HG03066 (cell line): ENCODE measurements at regions not wholly inside any gene's neighbourhood (a gene's known extent, or its start where the extent isn't known, plus 50 kb on each side); places are given as distances from the start of the nearest gene placed in this dataset.
"Not testable (repeated sequence)": the region's sequence is repeated elsewhere in the genome, so short reads cannot be mapped to it uniquely, and the experiment has no call there.

Source experiments
- ATAC-seq: cut with Tn5 transposase; IDR thresholded peaks from one replicate; pipeline ENCODE4 v1.9.1; 2021; ENCODE audit warnings: low read depth; ENCODE audit not compliant: unreplicated experiment

DNA sequence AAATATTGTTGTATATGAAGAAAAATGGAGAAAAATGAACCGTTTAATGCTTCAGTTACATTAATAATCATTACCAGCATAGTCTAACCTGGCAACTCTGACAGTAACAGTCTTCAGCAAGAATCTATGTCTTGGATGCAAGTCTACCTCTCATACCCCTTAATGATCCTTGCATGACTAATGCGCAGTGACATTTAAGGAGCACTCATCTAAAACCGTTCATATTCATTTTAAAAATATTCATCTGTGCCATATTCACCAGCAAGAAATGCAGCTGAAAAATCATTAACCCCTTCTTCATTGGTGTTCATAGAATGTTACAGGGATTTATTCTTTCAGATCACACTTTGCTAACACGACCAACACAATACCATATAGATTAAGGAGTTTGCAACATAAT, 227.2 kb upstream of the ASCC3 start:
- no peak for ATAC-seq

DNA sequence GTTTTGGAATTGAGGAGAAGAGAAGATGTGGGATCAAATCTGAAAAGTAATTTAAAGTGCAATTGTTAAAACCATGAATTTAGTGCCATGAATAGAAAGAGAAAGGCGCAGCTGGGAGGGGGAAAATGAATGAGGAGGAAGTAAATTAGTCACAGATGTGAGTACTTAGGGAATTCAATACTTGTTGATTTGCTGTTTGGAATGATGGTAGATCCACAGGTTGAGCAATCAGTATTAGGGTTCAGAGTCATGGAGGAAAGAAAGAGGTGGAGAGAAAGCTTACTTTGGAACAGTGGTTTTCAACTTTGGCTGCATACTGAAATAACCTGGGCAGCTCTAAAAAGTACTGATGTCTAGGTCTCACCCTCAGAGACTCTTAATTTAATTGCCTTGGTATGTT, 229.7 kb upstream of the ASCC3 start:
- ATAC-seq, result no peak

DNA sequence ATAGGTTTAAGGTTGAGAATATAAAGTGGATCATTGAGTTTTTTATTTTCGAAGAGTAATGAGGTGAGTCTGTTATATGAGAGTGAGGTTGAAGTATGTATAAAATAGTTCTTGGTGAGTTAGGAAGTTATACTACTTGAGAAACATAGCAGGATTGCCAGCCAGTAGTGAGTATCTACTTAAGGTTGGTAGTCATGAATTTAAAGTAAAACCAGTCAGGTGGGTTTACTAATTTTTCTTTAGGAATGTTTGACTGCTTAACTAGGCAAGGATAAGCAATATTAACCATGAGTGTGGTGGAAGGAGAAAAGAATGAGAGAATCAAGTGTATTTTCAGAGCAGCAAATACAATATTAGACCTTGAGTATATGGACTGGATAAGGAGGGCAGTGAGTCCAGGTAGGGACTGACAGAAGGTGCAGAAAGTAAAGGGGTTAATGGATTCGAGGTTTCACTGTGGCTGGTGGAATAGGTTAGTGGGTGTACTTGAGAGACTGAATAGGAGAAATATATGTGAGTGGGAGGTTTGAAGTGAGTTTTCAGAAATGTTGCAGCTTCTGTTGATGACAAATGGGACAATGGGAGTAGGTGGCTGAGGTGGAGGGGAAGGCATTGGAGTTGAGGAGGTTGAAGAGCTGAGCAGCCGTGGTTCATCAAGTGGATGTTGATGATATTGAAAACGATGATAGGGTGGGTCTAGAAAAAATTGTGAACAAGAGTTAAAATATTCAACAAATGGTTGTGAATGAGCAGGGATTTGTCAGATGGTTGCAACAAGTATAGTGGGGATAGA, 232.5 kb upstream of the ASCC3 start:
- no peak for ATAC-seq

DNA sequence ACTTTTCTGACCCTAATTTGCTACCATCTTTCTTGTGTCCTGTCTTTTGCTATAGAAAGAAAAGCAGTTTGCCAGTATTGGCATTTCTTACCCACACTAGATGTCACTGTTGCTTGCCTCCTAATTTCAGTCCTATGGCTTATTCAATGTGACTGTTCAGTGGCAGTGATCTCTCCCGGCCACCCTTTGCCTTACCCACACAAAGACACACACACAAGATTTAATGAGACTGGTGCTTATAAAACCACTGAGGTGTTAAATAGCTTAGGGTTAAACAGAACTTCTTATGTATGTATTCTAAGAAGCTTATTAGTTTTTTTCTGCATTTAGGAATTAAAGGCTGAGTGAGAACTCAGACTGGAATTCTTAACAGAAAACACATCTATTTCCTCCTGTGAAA, 233.6 kb upstream of the ASCC3 start:
- no peak for ATAC-seq

DNA sequence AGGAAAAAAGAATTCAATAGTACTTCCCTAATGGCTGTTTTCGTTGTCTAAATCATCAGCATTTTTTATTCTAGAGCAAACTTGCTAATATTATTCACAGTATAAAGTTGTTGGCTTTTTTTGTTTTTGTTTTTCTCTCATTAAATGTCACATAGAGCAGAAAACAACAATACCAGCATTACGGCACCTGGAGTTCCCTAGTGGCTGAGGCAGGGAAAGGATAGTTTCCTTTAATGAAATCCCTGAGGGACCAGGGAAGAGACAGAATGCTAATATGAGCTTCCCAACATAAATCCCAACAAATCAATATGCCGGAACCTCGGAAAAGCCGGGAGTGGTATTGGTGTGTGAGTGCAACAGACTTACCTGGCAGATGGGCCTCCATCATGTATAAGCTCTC, 235.2 kb upstream of the ASCC3 start:
- ATAC-seq, result no peak

DNA sequence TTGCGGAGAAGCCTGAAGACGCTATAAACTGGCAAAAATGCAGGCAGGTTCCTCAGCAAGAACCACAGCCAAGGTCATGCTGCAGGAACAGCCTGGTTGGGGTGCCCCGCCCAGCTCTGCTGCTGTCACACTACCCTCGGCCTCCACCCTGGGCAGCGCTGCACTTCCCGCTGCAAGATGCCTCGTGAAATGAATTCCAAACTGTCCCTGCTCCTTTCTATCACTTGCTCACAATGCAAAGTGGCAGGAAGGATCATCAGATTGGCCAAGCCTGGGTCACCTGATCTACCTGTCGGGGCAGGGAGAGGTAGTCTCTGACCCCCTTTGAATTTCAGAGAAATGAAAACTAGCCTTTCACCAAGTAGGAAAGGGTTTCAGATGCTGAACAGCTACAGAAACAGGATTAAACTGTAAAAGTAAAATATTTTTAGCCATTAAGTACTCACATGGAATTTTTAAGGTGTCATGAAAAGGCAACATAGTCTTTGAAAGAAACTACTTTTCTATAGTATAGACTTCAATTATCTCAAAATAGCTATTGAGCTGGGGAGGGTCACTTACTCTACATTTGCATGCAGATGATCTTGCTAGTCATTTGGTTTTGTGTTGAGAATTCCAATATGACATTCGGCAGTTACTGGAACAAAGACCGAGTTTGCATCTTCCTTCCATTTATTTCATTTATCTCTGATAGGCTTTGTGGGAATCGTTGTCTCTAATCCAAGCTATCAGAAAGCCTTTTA, 236.4 kb upstream of the ASCC3 start:
- ATAC-seq, result no peak

DNA sequence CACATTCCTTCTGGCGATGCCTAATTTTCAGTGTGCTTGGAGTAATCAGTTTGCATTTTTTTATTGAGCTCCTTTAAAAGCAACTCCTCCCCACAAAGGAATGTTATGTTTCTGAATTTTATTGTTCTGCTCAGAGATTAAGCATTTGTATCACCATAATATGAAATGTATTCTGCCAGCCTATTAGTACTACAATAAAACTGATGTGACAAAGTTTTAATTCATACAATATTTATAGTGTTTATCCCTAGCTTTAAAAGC, 236.9 kb upstream of the ASCC3 start:
- no peak for ATAC-seq

DNA sequence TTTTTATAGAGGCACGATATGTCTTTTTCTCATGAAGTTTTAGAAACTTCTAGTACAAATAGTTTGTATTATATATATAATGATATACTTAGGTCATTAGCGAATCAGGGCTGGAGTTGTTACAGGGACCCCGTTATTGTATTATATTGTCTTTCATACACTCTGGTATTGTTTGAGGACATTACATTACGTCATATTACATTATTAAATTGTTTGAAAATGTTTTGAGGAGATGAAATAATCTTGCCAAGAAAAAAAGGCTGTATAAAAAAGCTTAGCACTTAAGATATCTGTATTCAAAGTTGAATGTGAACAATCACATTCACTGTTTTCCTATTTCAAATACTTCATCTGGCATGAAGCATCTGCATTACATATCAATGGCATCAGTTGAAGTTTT, 239.6 kb upstream of the ASCC3 start:
- ATAC-seq, result no peak

DNA sequence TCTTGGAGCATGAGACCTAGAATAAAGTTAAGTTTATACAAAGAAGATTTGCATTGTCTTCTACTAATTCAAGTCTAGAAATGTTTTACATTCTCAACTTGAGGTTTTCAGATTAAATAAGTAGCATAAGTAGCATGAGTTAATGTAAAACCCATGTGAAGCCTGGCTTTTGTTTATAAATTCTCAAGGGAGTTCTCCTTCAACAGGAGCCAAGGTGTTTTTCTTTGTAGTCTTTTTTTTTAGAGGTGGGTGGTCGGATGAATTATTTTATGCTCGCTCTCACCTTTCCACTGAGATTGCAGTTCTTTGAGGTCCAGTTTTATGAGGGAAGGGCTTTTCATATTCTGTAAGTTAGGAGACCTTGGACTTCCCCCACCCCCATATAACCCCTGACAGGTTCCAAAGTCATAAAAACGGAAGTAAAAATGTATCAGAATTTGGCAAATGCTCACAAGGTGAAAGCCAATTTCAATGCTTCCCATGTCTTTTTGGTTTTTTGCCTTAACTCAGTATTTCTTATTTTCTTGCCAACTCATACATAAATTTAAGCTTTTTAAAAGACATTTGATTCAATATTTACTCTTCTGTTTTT, 244.3 kb upstream of the ASCC3 start:
- ATAC-seq, result no peak

DNA sequence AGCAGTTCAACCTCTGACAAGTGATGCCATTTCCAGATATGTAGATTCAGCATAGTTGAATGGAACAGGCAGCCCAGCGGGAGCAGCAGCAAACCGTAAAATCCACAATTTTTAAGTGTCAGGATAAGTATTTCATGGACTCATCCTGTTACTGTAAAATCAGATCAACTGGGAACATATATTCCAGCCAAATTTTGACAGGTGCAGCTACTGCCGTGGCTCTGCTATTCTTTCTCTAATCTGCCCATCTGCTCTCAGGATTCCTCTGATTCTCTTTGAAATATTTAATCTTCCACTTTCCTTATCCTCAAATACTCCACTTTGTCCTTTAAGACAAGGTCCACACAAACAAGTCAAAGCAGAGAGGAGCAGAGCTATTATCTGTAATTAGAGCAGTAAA, 245.4 kb upstream of the ASCC3 start:
- no peak for ATAC-seq

DNA sequence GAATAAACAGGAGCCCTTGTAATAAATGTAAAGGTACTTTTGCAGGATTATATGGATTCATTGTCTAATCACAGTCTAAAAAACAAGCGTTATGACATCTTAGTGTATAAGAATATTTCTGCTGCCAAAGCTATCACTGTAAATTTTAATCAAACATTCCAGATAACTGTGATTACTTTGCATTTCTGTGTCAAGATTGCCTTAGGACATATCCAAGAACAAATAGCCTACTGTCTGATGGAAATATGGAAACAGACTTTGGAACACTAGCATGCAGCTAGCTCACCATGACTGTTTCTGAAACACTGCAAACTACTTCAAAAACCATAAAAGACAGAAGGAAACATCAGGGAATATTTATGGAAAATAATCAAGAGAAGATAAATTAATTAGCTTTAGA, 248.7 kb upstream of the ASCC3 start:
- no peak for ATAC-seq

DNA sequence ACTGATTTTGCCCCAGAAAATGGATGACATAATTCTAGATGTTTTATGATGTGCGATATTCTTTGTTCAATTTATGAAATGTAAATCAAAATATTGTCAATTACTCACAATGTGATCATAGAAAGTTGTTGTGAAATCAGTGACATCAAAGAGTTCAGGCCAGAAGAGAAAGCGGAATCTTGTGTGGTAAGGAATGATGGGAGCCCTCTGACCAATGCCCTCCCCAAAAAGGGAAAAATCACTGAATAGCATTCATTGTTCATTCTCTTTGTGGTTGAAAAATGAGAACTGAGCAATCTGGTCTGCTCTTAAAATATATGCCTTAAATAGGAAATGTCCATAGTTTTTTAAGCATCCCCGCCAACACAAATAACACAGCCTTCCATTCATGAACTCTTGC, 247.1 kb upstream of the GRIK2 start:
- ATAC-seq, result no peak

DNA sequence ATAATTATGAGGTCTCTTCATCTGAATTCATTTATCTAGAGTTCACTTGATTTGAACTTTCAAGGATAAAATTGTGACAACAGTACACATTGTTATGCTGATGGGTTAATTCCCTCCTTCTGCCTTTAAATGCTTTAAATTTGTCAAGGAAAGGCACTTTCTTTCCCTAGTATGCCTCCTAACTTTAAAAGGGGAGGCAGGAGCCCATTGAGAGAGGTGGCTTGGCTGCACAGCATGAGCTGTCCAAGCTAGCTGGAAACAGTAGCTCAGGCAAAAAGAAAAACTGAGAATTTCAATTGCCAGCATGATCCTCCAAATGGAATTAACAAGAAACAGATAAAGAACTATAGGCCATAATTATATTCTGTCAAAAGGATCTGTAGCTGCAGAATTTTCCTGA, 243.3 kb upstream of the GRIK2 start:
- ATAC-seq, result no peak

DNA sequence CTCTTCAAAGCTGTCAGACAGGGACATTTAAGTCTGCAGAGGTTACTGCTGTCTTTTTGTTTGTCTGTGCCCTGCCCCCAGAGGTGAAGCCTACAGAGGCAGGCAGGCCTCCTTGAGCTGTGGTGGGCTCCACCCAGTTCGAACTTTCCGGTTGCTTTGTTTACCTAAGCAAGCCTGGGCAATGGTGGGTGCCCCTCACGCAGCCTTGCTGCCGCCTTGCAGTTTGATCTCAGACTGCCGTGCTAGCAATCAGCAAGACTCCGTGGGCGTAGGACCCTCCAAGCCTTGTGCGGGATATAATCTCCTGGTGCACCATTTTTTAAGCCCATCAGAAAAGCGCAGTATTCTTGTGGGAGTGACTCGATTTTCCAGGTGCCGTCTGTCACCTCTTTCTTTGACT, 235.9 kb upstream of the GRIK2 start:
- ATAC-seq, result not testable (repeated sequence)

DNA sequence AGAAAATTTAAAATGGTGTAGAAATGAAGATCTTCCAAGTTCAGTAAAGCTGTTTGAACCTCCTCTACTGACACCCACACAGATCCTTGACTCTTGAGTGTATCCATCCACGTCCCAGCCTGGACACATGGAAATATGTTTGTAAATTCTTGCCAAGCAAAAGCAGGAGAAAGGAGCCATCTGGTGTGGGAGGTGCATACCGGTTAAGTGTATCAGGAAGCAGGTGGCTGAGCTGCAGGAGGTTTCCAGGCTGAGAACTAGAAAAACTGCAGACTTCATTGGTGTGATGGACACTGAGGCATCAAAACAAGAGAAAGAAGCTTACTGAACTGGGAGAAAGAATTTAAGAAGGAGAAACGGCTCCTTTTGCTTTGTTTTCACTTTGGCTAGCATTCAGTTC, 229.9 kb upstream of the GRIK2 start:
- no peak for ATAC-seq

DNA sequence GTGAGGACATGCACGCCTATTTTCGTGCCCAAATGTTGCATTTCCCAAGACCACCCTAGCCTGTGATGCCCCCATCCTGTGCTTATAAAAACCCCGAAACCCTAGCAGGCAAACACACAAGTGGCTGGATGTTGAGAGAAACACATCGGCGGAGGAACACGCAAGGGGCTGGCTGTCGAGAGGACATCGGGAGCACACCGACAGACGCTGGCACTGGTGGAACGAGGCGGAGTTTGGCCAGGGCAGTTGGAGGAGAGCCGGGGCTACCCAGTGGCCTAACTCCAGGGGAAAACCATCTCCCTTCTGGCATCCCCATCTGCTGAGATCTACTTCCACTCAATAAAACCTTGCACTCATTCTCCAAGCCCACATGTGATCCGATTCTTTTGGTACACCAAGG, 225.9 kb upstream of the GRIK2 start:
- no peak for ATAC-seq

DNA sequence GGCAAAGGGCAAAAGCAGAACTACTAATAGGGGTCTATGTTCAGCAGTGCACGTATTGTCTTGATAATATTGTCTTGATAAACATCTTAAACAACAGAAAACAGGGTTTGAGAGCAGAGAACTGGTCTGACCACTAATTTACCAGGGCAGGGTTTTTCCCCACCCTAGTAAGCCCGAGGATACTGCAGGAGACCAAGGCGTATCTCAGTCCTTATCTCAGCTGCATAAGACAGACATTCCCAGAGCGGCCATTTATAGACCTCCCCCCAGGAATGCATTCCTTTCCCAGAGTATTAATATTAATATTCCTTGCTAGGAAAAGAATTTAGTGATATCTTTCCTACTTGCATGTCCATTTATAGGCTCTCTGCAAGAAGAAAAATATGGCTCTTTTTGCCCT, 222.5 kb upstream of the GRIK2 start:
- not testable (repeated sequence) for ATAC-seq

DNA sequence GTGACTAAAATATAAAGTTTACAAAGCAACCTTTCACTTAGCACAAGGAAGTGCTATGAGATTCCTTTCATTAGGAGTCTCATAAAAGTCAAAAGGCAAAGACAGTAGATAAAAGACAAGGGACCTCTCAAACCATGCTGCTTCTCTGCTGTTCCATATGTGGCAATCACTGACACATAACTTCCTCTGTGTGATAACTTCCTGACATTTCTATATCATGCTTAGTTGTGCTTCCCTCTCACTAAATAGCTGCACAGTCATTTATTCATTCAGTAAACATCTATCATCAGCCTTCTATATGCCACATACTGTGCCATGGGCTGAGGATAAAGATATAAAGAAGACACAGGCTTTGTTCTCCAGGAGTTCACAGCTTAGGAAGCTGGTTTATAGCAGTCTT, 214.8 kb upstream of the GRIK2 start:
- no peak for ATAC-seq

DNA sequence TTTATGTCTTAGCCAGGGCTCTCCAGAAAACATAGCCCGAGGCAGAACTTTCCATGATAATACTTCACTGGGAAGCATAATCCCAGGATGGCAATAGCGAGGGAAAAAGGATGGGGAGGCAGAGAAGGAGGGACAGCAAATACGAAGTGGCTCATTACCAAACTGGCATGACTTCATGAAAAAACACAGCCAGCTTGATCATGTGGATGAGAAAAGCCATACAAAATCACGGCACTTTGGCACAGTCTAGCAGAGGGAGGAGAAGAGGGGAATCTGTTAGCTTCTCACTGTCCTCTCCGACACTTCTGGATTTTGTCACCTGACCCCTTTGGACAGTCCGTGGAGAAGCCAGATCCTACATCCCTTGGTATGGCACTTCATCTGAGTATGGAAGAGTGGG, 212.5 kb upstream of the GRIK2 start:
- ATAC-seq, result no peak

DNA sequence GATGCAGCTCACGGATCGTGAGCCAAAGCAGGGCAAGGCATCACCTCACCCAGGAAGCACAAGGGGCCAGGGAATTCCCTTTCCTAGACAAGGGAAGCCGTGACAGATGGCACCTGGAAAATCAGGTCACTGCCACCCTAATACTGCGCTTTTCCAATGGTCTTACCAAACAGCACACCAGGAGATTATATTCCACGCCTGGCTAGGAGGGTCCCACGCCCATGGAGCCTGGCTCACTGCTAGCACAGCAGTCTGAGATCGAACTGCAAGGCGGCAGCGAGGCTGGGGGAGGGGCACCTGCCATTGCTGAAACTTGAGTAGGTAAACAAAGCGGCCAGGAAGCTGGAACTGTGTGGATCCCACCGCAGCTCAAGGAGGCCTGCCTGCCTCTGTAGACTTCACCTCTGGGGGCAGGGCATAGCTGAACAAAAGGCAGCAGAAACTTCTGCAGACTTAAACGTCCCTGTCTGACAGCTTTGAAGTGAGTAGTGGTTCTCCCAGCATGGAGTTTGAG, 205.2 kb upstream of the GRIK2 start:
- not testable (repeated sequence) for ATAC-seq

DNA sequence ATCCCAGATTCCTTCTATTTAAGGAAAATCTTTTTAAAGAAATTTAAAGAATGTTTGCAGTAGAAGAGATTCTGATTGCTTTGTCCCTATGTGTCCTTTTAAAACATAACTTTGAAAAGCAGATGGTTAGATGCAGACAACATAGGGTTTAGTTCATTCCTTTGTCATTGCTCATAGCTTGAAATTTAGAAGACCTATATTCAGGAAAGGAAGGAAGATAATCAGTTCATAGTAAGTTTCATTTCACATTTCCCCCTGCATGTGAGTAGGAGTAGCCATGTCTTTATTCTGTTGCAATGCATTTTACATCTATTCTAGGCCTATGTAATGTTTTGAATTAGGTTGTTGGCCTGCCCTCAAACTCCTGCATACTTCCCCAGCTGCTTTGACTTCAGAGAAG, 197.9 kb upstream of the GRIK2 start:
- ATAC-seq, result no peak

DNA sequence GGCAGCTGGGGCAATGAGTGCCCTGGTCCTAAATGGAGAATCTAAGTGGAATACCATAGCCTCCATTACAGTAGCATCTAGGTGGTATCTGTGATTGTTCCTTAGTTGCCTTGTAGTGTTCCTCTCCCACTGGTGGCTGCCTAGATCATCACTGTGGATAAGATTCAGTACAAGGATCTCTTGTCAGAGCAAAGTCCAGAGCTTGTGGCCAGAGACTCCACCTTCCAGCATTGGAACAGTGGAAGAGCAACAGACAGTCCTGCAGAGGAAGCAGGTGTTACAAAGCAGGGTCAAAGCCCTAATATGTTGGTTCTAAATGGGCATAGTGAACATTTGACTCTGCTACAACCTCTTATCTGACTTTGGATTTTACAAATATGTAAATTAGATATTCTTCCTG, 194.1 kb upstream of the GRIK2 start:
- ATAC-seq, result no peak
